ENCODE measurements at regions not wholly inside any gene's neighbourhood (a gene's known extent, or its start where the extent isn't known, plus 50 kb on each side); places are given as distances from the start of the nearest gene placed in this dataset.

GRCh38 chr10:10146604-10147003 lies 871.1 kb upstream of the CELF2 start:
- TF ChIP-seq CTCF (IDR thresholded peaks at IDR 0.05), result no peak
- H3K36me3 ChIP-seq (ENCODE audit: low read depth), result no peaks in the 10 kb centered on the region
- H3K4me1 ChIP-seq (ENCODE audit: low read depth), result no peaks in the 10 kb centered on the region
- intact Hi-C loops (cut with DNase I, micrococcal nuclease), result no loop called here
- H3K9me3 ChIP-seq, result no peaks in the 10 kb centered on the region
- no peak for DNase-seq
- ATAC-seq, result no peak
- no peak overlapping the region for H3K4me3 ChIP-seq

DNA sequence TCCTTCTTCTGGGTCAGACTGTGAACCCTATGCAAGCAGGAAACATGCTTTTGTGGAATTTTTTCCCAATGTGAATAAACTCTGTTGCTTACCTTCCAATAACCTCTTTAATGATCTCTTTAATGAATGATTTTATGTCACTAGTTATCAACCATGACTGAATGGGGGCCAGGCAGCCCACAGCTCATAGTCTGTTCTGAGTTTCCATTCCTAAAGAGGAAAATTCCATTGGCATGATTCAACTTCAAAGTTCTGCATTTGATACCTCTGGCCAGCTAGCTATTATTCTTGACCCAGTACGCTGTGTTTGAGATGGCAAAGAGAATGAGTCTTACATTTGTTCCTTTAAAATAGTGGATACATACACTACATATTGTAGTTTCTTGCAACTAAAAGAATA lies 867.8 kb upstream of the CELF2 start:
- Histone ChIP-seq H3K9me3 (no peaks in the 10 kb centered on the region), H3K4me3 (no peak overlapping the region), H3K4me1 (ENCODE audit: low read depth) (no peaks in the 10 kb centered on the region), H3K36me3 (ENCODE audit: low read depth) (no peaks in the 10 kb centered on the region)
- no peak for DNase-seq
- ATAC-seq, result no peak
- intact Hi-C loops (cut with DNase I, micrococcal nuclease), result no loop called here
- no peak for TF ChIP-seq CTCF (IDR thresholded peaks at IDR 0.05)

- Histone ChIP-seq H3K4me3 (no peak overlapping the region), H3K9me3 (peaks cover 5% of the 10 kb centered on the region), H3K4me1 (ENCODE audit: low read depth) (no peaks in the 10 kb centered on the region), H3K36me3 (ENCODE audit: low read depth) (no peaks in the 10 kb centered on the region)
- intact Hi-C loops (cut with DNase I, micrococcal nuclease), result no loop called here
- ATAC-seq (no peak), DNase-seq (no peak)
- no peak for TF ChIP-seq CTCF (IDR thresholded peaks at IDR 0.05)
These were observed 860.6 kb upstream of the CELF2 start for GRCh38 chr10:10156917-10157600.

DNA sequence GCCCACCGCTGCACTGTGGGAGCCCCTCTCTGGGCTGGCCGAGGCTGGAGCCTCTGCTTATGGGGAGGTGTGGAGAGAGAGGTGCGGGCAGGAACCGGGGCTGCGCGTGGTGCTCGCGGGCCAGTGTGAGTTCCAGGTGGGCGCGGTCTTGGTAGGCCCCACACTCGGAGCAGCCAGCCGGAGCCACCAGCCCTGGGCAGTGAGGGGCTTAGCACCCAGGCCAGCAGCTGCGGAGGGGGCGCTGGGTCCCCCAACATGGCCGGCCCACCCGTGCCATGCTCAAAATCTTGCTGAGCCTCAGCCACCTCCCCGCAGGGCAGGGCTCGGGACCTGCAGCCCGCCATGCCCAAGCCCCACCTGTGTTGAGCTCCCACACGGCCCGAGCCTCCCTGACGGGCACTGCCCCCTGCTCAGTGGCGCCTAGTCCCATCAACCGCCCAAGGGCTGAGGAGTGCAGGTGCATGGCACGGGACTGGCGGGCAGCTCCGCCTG lies 856.8 kb upstream of the CELF2 start:
- TF ChIP-seq CTCF (IDR thresholded peaks at IDR 0.05), result no peak
- Histone ChIP-seq H3K36me3 (ENCODE audit: low read depth) (no peaks in the 10 kb centered on the region), H3K4me3 (no peak overlapping the region), H3K9me3 (peaks cover 5% of the 10 kb centered on the region), H3K4me1 (ENCODE audit: low read depth) (no peaks in the 10 kb centered on the region)
- DNase-seq (peak in 2 of 3 donors; percentile 16 to 39), ATAC-seq (no peak)
- intact Hi-C loops (cut with DNase I, micrococcal nuclease), result no loop called here

GRCh38 chr10:10164848-10165247 lies 852.8 kb upstream of the CELF2 start:
- DNase-seq (no peak), ATAC-seq (no peak)
- Histone ChIP-seq H3K36me3 (ENCODE audit: low read depth) (no peaks in the 10 kb centered on the region), H3K4me3 (no peak overlapping the region), H3K9me3 (peaks cover 5% of the 10 kb centered on the region), H3K4me1 (ENCODE audit: low read depth) (no peaks in the 10 kb centered on the region)
- TF ChIP-seq CTCF (IDR thresholded peaks at IDR 0.05), result no peak
- intact Hi-C loops (cut with DNase I, micrococcal nuclease), result no loop called here

Data from mucosa of descending colon (tissue), 3 donors.